ENCODE measurements at regions not wholly inside any gene's neighbourhood (a gene's known extent, or its start where the extent isn't known, plus 50 kb on each side); places are given as distances from the start of the nearest gene placed in this dataset.
A peak's percentile ranks its signal among the peaks of the same experiment; 100 is the strongest.

- TF ChIP-seq, protein P1, sequence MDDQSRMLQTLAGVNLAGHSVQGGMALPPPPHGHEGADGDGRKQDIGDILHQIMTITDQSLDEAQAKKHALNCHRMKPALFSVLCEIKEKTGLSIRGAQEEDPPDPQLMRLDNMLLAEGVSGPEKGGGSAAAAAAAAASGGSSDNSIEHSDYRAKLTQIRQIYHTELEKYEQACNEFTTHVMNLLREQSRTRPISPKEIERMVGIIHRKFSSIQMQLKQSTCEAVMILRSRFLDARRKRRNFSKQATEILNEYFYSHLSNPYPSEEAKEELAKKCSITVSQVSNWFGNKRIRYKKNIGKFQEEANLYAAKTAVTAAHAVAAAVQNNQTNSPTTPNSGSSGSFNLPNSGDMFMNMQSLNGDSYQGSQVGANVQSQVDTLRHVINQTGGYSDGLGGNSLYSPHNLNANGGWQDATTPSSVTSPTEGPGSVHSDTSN (IDR thresholded peaks at IDR 0.05) = no peak
- TF ChIP-seq HEYL (CRISPR knock-in tag; IDR thresholded peaks at IDR 0.05) (no peak), ZFP36 (IDR thresholded peaks at IDR 0.05; ENCODE audit: borderline replicate concordance, partially characterized antibody) (no peak)
Observed at GRCh38 chr9:530681-531080, 310.8 kb upstream of the DMRT1 start (continued).

DNA sequence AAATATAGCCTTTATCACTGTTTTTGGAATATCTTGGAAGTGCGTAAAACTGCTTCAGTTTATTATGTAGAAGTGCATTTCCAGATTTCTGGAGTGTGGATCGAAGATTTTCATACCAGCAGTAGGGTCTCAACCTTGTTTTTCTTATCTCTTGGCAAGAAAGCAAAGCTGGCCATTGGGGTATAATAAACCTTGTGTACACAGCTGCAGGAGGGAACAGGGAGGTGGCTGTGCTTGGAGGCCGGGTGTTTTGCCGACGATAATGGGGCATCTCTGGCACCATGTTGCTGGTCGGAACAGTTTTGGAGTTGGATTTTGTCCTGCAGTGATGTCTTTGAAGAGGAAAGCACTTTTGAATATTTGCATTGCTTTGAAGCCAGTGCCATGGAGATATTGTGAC lies 308.8 kb upstream of the DMRT1 start:
- no peaks in the 10 kb centered on the region for H3K9me3 ChIP-seq
- peaks cover 35% of the 10 kb centered on the region for H3K4me1 ChIP-seq
- POLR2A ChIA-PET = no interaction called here
- CTCF ChIA-PET = interaction anchor here (0.5 to 1.3 kb wide), 2 partner anchors 162 to 232 kb away, joined by 3 to 4 read pairs; no protein-coding TSS in a partner anchor
- no peak overlapping the region for H3K4me3 ChIP-seq
- TF ChIP-seq CEBPB (IDR thresholded peaks at IDR 0.05) (no peak), MYC (IDR thresholded peaks at IDR 0.05; ENCODE audit: borderline replicate concordance, low read length) (no peak), NR3C1 (IDR thresholded peaks at IDR 0.05) (no peak), SREBF2 (IDR thresholded peaks at IDR 0.05) (no peak), CBX8 (IDR thresholded peaks at IDR 0.05) (no peak), HOXB5 (CRISPR knock-in tag; IDR thresholded peaks at IDR 0.05) (no peak), NPAS2 (CRISPR knock-in tag; IDR thresholded peaks at IDR 0.05; ENCODE audit: borderline replicate concordance) (no peak)
- TF ChIP-seq, protein P2, sequence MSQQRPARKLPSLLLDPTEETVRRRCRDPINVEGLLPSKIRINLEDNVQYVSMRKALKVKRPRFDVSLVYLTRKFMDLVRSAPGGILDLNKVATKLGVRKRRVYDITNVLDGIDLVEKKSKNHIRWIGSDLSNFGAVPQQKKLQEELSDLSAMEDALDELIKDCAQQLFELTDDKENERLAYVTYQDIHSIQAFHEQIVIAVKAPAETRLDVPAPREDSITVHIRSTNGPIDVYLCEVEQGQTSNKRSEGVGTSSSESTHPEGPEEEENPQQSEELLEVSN (IDR thresholded peaks at IDR 0.05; ENCODE audit: borderline replicate concordance, low read depth) = no peak
- TF ChIP-seq, protein P3, sequence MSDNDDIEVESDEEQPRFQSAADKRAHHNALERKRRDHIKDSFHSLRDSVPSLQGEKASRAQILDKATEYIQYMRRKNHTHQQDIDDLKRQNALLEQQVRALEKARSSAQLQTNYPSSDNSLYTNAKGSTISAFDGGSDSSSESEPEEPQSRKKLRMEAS (IDR thresholded peaks at IDR 0.05) = no peak
- TF ChIP-seq, protein P4, sequence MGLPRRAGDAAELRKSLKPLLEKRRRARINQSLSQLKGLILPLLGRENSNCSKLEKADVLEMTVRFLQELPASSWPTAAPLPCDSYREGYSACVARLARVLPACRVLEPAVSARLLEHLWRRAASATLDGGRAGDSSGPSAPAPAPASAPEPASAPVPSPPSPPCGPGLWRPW (IDR thresholded peaks at IDR 0.05) = no peak
- TF ChIP-seq, protein P5, sequence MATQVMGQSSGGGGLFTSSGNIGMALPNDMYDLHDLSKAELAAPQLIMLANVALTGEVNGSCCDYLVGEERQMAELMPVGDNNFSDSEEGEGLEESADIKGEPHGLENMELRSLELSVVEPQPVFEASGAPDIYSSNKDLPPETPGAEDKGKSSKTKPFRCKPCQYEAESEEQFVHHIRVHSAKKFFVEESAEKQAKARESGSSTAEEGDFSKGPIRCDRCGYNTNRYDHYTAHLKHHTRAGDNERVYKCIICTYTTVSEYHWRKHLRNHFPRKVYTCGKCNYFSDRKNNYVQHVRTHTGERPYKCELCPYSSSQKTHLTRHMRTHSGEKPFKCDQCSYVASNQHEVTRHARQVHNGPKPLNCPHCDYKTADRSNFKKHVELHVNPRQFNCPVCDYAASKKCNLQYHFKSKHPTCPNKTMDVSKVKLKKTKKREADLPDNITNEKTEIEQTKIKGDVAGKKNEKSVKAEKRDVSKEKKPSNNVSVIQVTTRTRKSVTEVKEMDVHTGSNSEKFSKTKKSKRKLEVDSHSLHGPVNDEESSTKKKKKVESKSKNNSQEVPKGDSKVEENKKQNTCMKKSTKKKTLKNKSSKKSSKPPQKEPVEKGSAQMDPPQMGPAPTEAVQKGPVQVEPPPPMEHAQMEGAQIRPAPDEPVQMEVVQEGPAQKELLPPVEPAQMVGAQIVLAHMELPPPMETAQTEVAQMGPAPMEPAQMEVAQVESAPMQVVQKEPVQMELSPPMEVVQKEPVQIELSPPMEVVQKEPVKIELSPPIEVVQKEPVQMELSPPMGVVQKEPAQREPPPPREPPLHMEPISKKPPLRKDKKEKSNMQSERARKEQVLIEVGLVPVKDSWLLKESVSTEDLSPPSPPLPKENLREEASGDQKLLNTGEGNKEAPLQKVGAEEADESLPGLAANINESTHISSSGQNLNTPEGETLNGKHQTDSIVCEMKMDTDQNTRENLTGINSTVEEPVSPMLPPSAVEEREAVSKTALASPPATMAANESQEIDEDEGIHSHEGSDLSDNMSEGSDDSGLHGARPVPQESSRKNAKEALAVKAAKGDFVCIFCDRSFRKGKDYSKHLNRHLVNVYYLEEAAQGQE (IDR thresholded peaks at IDR 0.05) = no peak
- FAIRE-seq = no peak
- no peak for DNase-seq (ENCODE audit: low read depth in 1 of 2, low spot score in 1 of 2)
- 0 out of 3 replicates have a peak overlapping the region, but pooled peaks have one; percentile 4 for H3K4me2 ChIP-seq
- no peak overlapping the region for H3K27ac ChIP-seq
- ATAC-seq = no peak
- WGBS (ENCODE audit: missing lambda C conversion rate) = 69% methylated on average over 6 of the region's 6 CpGs

- WGBS (ENCODE audit: missing lambda C conversion rate) = 74% methylated on average over 4 of the region's 4 CpGs
- Histone ChIP-seq H3K9me3 (peaks cover 4% of the 10 kb centered on the region; the same call in 2 of the 3 replicates), H3K4me1 (peaks cover 33% of the 10 kb centered on the region), H3K4me3 (no peak overlapping the region), H3K27ac (no peak overlapping the region), H3K4me2 (no peak overlapping the region)
- no peak for ATAC-seq
- POLR2A ChIA-PET = no interaction called here
- DNase-seq (ENCODE audit: low read depth in 1 of 2, low spot score in 1 of 2) = no peak
- FAIRE-seq = no peak
- CTCF ChIA-PET = no interaction called here
- TF ChIP-seq ZSCAN20 (CRISPR knock-in tag; IDR thresholded peaks at IDR 0.05) (no peak), NFE2L2 (conservative IDR thresholded peaks at IDR 0.05; ENCODE audit: low read length) (no peak), TFCP2L1 (CRISPR knock-in tag; IDR thresholded peaks at IDR 0.05) (no peak), TP53 (CRISPR knock-in tag; IDR thresholded peaks at IDR 0.05) (no peak), HMGXB4 (CRISPR knock-in tag; IDR thresholded peaks at IDR 0.05; ENCODE audit: borderline replicate concordance) (no peak), MAFK (IDR thresholded peaks at IDR 0.05; ENCODE audit: partially characterized antibody) (no peak), JUN (IDR thresholded peaks at IDR 0.05) (no peak), ZNF302 (CRISPR knock-in tag; IDR thresholded peaks at IDR 0.05) (no peak), PHF8 (IDR thresholded peaks at IDR 0.05; ENCODE audit: borderline replicate concordance, low read depth) (no peak), NR3C1 (IDR thresholded peaks at IDR 0.05) (no peak)
- TF ChIP-seq, protein P6, sequence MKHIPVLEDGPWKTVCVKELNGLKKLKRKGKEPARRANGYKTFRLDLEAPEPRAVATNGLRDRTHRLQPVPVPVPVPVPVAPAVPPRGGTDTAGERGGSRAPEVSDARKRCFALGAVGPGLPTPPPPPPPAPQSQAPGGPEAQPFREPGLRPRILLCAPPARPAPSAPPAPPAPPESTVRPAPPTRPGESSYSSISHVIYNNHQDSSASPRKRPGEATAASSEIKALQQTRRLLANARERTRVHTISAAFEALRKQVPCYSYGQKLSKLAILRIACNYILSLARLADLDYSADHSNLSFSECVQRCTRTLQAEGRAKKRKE (CRISPR knock-in tag; IDR thresholded peaks at IDR 0.05; ENCODE audit: low read depth) = no peak
- TF ChIP-seq, protein P5 (IDR thresholded peaks at IDR 0.05) = no peak
Observed at GRCh38 chr9:534886-535285, 306.6 kb upstream of the DMRT1 start.

Data from A549 (cell line).